ENCODE measurements at regions not wholly inside any gene's neighbourhood (a gene's known extent, or its start where the extent isn't known, plus 50 kb on each side); places are given as distances from the start of the nearest gene placed in this dataset.

- DNase-seq (ENCODE audit: low read depth, low spot score) (no peak), FAIRE-seq (no peak), ATAC-seq (no peak)
- Histone ChIP-seq H3K27ac (ENCODE audit: control insufficient read depth, insufficient read depth) (no peak overlapping the region), H3K36me3 (ENCODE audit: control insufficient read depth in 2 of 2, insufficient read depth in 2 of 2, low read length in 1 of 2) (no peaks in the 10 kb centered on the region), H3K27me3 (replicated peaks in 1 of 2; ENCODE audit: control insufficient read depth in 2 of 2, insufficient read depth in 2 of 2, low read length in 1 of 2) (peaks cover 0 to 3% of the 10 kb centered on the region in 2 experiments; a peak in 3 of 4 replicates), H2AFZ (ENCODE audit: control insufficient read depth, low read depth, low read length) (no peak overlapping the region), H4K20me1 (ENCODE audit: control insufficient read depth, insufficient read depth) (no peaks in the 10 kb centered on the region), H3K4me1 (ENCODE audit: control insufficient read depth, insufficient read depth, low read length) (no peaks in the 10 kb centered on the region), H3K79me2 (ENCODE audit: control insufficient read depth, insufficient read depth, low read length) (no peaks in the 10 kb centered on the region), H3K9me3 (replicated peaks; ENCODE audit: control insufficient read depth, insufficient read depth, low read length) (no peaks in the 10 kb centered on the region), H3K9ac (ENCODE audit: control insufficient read depth, insufficient read depth, low read length) (no peak overlapping the region), H3K4me3 (no peak overlapping the region), H3K4me2 (ENCODE audit: control insufficient read depth, insufficient read depth) (no peak overlapping the region)
- CTCF ChIA-PET, result interaction anchor here (2.8 kb wide), 1 partner anchor 9 kb away, joined by 8 read pairs; no protein-coding TSS in a partner anchor
- RAD21 ChIA-PET (ENCODE audit: unreplicated experiment), result no interaction called here
- intact Hi-C loops (cut with micrococcal nuclease; ENCODE audit: unreplicated experiment) (no loop called here), in situ Hi-C loops (cut with MboI) (no loop called here)
- POLR2A ChIA-PET, result interaction anchor here (1.3 kb wide), 1 partner anchor 9 kb away, joined by 4 read pairs; no protein-coding TSS in a partner anchor
- SMC1A ChIA-PET (ENCODE audit: uncharacterized antibody, unreplicated experiment), result interaction anchor here (0.6 kb wide), 1 partner anchor 426 kb away, joined by 3 read pairs; no protein-coding TSS in a partner anchor
- BruUV-seq (replicated peaks), result no TSS peak
- no peak for TF ChIP-seq PKNOX1 (IDR thresholded peaks at IDR 0.05)
- no peak for TF ChIP-seq KAT2A (conservative IDR thresholded peaks at IDR 0.05; ENCODE audit: control insufficient read depth, low read depth, low read length)
- TF ChIP-seq, protein P1, sequence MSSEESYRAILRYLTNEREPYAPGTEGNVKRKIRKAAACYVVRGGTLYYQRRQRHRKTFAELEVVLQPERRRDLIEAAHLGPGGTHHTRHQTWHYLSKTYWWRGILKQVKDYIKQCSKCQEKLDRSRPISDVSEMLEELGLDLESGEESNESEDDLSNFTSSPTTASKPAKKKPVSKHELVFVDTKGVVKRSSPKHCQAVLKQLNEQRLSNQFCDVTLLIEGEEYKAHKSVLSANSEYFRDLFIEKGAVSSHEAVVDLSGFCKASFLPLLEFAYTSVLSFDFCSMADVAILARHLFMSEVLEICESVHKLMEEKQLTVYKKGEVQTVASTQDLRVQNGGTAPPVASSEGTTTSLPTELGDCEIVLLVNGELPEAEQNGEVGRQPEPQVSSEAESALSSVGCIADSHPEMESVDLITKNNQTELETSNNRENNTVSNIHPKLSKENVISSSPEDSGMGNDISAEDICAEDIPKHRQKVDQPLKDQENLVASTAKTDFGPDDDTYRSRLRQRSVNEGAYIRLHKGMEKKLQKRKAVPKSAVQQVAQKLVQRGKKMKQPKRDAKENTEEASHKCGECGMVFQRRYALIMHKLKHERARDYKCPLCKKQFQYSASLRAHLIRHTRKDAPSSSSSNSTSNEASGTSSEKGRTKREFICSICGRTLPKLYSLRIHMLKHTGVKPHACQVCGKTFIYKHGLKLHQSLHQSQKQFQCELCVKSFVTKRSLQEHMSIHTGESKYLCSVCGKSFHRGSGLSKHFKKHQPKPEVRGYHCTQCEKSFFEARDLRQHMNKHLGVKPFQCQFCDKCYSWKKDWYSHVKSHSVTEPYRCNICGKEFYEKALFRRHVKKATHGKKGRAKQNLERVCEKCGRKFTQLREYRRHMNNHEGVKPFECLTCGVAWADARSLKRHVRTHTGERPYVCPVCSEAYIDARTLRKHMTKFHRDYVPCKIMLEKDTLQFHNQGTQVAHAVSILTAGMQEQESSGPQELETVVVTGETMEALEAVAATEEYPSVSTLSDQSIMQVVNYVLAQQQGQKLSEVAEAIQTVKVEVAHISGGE (CRISPR knock-in tag; IDR thresholded peaks at IDR 0.05), result no peak
- no peak for TF ChIP-seq JUND (IDR thresholded peaks at IDR 0.05; ENCODE audit: low read depth, low read length)
- TF ChIP-seq, protein P2, sequence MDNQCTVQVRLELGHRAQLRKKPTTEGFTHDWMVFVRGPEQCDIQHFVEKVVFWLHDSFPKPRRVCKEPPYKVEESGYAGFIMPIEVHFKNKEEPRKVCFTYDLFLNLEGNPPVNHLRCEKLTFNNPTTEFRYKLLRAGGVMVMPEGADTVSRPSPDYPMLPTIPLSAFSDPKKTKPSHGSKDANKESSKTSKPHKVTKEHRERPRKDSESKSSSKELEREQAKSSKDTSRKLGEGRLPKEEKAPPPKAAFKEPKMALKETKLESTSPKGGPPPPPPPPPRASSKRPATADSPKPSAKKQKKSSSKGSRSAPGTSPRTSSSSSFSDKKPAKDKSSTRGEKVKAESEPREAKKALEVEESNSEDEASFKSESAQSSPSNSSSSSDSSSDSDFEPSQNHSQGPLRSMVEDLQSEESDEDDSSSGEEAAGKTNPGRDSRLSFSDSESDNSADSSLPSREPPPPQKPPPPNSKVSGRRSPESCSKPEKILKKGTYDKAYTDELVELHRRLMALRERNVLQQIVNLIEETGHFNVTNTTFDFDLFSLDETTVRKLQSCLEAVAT (IDR thresholded peaks at IDR 0.05), result no peak
- no peak for TF ChIP-seq FOS (IDR thresholded peaks at IDR 0.05; ENCODE audit: borderline replicate concordance, extremely low read depth, insufficient read length)
- TF ChIP-seq SKIL (IDR thresholded peaks at IDR 0.05; ENCODE audit: low read depth, poor library complexity, severe bottlenecking), result no peak
- no peak for TF ChIP-seq SUZ12 (IDR thresholded peaks at IDR 0.05; ENCODE audit: unreplicated experiment)
- TF ChIP-seq RBBP5 (conservative IDR thresholded peaks at IDR 0.05), result no peak
- TF ChIP-seq, protein P3, sequence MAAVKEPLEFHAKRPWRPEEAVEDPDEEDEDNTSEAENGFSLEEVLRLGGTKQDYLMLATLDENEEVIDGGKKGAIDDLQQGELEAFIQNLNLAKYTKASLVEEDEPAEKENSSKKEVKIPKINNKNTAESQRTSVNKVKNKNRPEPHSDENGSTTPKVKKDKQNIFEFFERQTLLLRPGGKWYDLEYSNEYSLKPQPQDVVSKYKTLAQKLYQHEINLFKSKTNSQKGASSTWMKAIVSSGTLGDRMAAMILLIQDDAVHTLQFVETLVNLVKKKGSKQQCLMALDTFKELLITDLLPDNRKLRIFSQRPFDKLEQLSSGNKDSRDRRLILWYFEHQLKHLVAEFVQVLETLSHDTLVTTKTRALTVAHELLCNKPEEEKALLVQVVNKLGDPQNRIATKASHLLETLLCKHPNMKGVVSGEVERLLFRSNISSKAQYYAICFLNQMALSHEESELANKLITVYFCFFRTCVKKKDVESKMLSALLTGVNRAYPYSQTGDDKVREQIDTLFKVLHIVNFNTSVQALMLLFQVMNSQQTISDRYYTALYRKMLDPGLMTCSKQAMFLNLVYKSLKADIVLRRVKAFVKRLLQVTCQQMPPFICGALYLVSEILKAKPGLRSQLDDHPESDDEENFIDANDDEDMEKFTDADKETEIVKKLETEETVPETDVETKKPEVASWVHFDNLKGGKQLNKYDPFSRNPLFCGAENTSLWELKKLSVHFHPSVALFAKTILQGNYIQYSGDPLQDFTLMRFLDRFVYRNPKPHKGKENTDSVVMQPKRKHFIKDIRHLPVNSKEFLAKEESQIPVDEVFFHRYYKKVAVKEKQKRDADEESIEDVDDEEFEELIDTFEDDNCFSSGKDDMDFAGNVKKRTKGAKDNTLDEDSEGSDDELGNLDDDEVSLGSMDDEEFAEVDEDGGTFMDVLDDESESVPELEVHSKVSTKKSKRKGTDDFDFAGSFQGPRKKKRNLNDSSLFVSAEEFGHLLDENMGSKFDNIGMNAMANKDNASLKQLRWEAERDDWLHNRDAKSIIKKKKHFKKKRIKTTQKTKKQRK (IDR thresholded peaks at IDR 0.05; ENCODE audit: low read depth, low read length), result no peak
- TF ChIP-seq CBX5 (IDR thresholded peaks at IDR 0.05; ENCODE audit: low read depth), result no peak
These were observed 127.5 kb upstream of the STMND1 start for GRCh38 chr6:16974387-16974673.
